ENCODE measurements at regions not wholly inside any gene's neighbourhood (a gene's known extent, or its start where the extent isn't known, plus 50 kb on each side); places are given as distances from the start of the nearest gene placed in this dataset.

DNA sequence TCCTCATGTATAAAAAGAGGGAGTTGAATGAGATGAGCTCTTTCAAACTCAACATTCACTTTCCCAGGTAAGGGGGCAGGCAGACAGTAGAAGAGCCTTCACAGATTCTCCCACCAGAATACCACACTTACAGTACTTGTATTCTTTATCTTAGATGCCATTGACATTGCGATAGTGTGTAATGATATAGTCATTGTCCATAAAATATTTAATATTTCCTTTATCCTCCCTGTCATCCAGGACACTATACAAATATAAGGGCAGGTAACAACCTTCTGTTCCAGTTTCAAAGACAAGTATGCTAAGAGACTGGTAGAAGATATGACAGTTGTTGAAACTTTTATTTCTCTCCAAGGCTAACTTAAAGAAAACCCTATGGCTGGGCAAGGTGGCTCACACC, 56.5 kb upstream of the MTF2 start:
- intact Hi-C loops (cut with DNase I) = loop anchor here (10.0 kb wide), 1 partner anchor 162 kb away; the partner anchor contains the start of genes CCDC18 and TMED5
- Histone ChIP-seq H3K36me3 (no peaks in the 10 kb centered on the region), H3K4me3 (no peak overlapping the region), H3K9me3 (no peaks in the 10 kb centered on the region), H3K27me3 (no peaks in the 10 kb centered on the region), H3K4me1 (no peaks in the 10 kb centered on the region), H3K27ac (no peak overlapping the region)
- TF ChIP-seq, protein P1, sequence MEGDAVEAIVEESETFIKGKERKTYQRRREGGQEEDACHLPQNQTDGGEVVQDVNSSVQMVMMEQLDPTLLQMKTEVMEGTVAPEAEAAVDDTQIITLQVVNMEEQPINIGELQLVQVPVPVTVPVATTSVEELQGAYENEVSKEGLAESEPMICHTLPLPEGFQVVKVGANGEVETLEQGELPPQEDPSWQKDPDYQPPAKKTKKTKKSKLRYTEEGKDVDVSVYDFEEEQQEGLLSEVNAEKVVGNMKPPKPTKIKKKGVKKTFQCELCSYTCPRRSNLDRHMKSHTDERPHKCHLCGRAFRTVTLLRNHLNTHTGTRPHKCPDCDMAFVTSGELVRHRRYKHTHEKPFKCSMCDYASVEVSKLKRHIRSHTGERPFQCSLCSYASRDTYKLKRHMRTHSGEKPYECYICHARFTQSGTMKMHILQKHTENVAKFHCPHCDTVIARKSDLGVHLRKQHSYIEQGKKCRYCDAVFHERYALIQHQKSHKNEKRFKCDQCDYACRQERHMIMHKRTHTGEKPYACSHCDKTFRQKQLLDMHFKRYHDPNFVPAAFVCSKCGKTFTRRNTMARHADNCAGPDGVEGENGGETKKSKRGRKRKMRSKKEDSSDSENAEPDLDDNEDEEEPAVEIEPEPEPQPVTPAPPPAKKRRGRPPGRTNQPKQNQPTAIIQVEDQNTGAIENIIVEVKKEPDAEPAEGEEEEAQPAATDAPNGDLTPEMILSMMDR (IDR thresholded peaks at IDR 0.05) = no peak
- no peak for DNase-seq (ENCODE audit: low spot score in 2 of 2)

DNA sequence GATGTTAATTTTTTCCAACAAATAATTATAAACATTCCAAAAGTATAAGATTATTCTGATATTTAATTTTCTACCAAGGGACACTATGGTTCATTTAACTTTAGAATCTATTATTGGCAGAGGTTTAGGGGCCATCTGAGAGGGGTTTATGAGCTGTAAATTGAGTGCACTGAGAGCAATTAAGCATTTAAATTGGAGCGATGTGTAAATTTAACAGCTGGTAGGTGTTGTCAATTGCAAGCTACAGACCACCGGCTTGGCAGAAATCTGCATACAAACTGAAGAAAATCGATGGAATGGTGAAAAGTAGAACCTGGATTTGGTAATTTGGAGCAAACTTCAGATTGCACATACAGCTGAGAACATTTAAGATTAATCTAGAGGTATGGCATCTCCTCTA, 55.8 kb upstream of the MTF2 start:
- H3K4me1 ChIP-seq = no peaks in the 10 kb centered on the region
- no peaks in the 10 kb centered on the region for H3K27me3 ChIP-seq
- no peaks in the 10 kb centered on the region for H3K36me3 ChIP-seq
- TF ChIP-seq, protein P1 (IDR thresholded peaks at IDR 0.05) = no peak
- DNase-seq (ENCODE audit: low spot score in 2 of 2) = no peak
- intact Hi-C loops (cut with DNase I) = loop anchor here (10.0 kb wide), 1 partner anchor 162 kb away; the partner anchor contains the start of genes CCDC18 and TMED5
- no peaks in the 10 kb centered on the region for H3K9me3 ChIP-seq
- no peak overlapping the region for H3K4me3 ChIP-seq
- no peak overlapping the region for H3K27ac ChIP-seq

DNA sequence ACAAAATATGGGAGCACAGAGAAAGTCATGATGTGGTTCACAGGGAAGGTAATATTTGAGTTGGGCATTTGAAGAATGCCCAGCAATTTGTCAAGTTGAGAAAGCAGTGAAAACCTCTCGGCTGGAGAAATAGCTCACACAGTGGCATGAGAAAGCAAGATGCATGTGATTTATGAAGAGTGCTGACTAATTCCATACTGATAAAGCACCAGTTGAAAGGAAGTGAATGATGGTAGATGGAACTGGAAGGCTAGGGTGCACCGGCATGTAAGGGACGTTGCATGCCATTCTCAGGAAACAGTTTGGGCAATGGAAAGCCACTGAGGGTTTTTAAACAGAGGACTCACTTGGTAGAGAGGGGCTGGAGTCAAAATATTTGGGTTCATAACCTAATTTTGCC, 53.5 kb upstream of the MTF2 start:
- no peaks in the 10 kb centered on the region for H3K36me3 ChIP-seq
- intact Hi-C loops (cut with DNase I) = loop anchor here (10.0 kb wide), 1 partner anchor 159 kb away; the partner anchor contains the start of genes CCDC18 and TMED5
- H3K9me3 ChIP-seq = no peaks in the 10 kb centered on the region
- H3K27me3 ChIP-seq = no peaks in the 10 kb centered on the region
- H3K27ac ChIP-seq = no peak overlapping the region
- H3K4me3 ChIP-seq = no peak overlapping the region
- TF ChIP-seq, protein P1 (IDR thresholded peaks at IDR 0.05) = no peak
- no peak for DNase-seq (ENCODE audit: low spot score in 2 of 2)
- H3K4me1 ChIP-seq = no peaks in the 10 kb centered on the region

DNA sequence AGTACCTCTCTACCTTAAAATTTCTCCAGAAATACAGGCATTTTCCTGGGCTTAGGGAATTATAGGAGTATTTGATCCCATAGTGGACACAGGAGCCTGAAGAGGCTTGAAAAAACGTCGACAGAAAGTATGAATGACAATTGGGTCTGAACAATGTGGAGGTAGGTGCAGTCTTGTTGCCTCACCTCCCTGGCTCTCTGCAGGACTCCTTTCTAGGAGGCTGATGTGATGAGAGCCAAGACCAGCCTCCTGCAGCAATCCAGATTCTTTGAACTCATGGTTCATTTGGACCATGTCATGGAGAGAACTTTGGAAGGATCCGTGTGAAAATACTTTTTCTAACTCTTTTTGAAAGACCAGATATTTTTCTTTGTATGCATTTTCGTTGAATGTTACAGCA, 50.5 kb upstream of the MTF2 start:
- Histone ChIP-seq H3K4me3 (no peak overlapping the region), H3K36me3 (no peaks in the 10 kb centered on the region), H3K4me1 (no peaks in the 10 kb centered on the region), H3K9me3 (no peaks in the 10 kb centered on the region), H3K27me3 (no peaks in the 10 kb centered on the region), H3K27ac (no peak overlapping the region)
- no peak for DNase-seq (ENCODE audit: low spot score in 2 of 2)
- TF ChIP-seq, protein P1 (IDR thresholded peaks at IDR 0.05) = no peak
- intact Hi-C loops (cut with DNase I) = loop anchor here (10.0 kb wide), 1 partner anchor 156 kb away; the partner anchor contains the start of genes CCDC18 and TMED5
